Fibroblast of peridontal ligament (primary cell): ENCODE measurements at regions not wholly inside any gene's neighbourhood (a gene's known extent, or its start where the extent isn't known, plus 50 kb on each side); places are given as distances from the start of the nearest gene placed in this dataset.
"Not testable (repeated sequence)": the region's sequence is repeated elsewhere in the genome, so short reads cannot be mapped to it uniquely, and the experiment has no call there.

ENCODE experiments used
- DNase-seq: peaks from one replicate; pipeline ENCODE4 v3.0.0-alpha.2; 2010; ENCODE audit errors: extremely low read depth

GRCh38 chr20:28562510-28562898 is 2695.0 kb upstream of the DEFB115 start:
- DNase-seq = peak; percentile 78

- DNase-seq = peak; percentile 89
Observed at GRCh38 chr20:28562899-28563521, 2694.5 kb upstream of the DEFB115 start.

DNA sequence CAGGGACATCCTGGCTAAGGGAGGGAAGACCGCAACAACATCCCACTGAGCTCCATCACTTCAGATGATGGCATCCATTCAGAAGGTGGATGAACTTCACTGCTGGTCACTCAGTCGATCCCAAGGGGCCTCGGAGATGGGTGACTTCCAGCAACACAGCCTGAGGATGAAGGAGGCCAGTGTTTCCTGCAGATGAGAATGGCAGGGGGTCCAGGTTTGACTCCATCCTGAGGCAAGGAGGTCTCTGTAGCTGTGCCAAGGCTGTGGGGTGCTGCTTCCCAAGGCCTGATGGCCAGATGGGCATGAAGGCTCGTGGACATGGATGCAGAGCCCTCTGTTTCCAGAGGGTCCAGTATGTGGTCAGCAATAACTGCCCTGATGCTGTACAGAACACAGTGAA is 2693.4 kb upstream of the DEFB115 start:
- not testable (repeated sequence) for DNase-seq

DNA sequence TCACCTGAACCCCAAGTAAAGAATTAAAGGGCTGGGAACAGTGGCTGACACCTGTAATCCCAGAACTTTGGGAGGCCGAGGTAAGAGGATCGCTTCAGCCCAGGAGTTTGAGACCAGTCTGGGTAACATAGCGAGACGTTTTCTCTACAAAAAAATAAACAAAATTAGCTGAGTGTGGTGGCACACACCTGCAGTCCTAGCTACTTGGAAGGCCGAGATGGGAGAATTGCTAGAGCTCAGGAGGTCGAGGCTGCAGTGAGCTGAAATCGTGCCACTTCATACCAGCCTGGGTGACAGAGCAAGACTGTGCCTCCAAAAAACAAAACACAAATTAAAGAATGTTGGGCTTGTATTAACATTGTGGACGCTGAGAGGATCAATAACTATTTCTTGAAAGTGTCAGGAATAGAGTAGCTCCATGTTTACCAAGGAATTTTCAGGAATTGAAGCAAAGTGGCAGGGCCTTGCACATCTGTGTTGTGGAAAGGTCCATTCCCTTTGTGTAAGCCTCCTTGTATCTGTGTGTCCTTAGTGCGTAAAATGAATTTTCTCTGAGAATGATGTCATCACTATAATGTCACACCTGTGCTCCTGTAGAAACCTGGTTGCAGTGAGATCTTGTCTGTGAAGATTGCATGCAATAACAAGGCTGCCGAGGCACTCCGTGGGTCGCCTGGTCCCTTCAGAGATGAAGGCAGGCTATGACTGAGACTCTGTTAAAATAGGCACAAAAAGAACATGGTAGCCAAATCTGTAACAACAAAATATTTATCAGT is 2692.6 kb upstream of the DEFB115 start:
- DNase-seq = not testable (repeated sequence)

DNA sequence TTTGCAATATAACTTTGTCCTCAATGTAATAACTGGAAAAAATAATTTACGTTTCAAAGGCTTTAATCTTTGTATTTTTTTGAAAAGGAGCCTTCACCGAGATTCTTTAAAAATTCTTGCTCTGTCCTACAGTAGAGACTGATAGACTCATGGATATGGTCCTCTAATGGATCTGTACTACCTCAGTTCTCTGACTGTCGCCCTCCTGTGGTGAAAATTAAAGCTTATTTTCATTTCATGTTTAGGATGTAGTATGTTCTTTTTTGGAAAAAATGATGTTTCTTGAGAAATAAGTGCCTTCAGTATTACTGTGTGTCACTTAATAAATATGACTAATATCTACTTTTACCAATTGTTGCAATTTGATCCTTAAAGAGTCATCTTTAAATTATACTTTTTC is 2681.5 kb upstream of the DEFB115 start:
- DNase-seq = not testable (repeated sequence)

DNA sequence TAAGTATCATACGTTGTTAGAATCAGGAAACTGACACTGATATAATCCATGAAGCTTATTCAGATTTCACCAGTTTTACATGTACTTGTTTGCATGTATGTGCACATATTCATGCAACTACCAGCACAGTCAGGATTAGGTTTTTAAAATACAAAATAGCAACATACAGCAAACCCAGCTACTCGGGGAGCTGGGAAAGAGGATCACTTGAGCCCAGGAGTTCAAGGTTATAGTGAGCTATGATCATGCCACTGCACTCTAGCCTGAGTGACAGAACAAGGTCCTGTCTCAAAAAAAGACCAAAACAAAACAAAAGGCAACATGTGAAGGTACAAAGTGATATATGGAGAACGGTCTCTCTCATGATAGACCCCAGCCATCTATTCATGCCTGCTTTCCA is 2665.8 kb upstream of the DEFB115 start:
- DNase-seq = not testable (repeated sequence)

DNA sequence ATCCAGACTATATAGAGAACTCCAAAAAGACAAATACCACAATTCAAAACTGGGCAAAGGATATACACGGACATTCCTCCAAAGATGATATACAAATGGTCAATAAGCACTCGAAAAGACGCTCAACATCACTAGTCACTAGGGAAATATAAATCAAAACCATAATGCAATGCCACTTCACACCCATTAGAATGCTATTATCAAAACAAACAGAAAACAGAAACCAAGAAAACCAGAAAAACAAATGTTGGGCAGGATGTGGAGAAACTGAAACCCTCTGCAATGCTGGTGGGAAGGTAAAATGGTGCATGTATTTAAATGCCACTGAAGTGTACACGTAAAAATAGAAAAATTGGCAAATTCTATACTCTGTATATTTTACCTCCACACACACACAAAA is 2664.1 kb upstream of the DEFB115 start:
- DNase-seq = not testable (repeated sequence)

- DNase-seq = not testable (repeated sequence)
Observed at GRCh38 chr20:28594476-28594875, 2663.0 kb upstream of the DEFB115 start.

- not testable (repeated sequence) for DNase-seq
Observed at GRCh38 chr20:28602006-28602402, 2655.5 kb upstream of the DEFB115 start.

DNA sequence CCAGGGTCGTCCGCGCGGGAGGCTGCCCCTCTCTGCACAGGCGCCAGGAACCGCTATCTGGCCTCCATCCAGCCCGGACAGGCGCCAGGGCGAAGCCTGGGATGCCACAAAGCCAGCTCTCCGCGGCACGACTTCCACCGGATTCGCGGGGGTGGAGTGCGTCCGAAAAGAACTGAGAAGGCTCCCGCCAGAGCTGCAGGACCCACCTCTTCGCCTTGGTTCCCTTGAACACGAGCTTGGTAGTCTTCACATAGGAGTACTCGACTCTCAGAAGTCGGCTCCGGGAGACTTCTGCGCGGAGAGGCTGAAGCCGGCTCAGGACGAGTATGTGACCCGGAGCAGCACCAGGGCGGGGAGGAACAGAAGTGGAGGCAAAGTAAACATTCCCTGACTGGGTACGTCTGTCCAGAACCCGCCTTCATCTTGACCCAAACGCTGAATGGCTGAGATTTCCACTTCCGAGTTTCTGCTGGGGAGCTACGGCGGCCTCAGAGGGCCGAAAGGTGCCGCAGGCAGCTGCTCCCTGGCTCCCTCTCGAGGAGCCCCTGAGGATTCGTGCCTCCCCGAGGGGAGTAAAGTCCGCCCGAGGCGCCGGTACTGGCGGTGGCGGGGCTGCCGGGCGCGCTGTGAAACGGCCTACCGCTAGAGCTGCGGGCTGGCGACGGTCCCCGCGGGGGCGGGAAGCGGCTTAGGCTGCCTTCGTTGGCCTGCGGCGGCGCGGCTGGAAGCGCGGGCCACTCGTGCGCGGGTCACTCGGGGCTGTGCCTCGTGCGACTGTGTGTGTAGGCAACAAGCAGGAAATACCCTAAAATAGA is 2654.9 kb upstream of the DEFB115 start:
- DNase-seq = peak; percentile 90

DNA sequence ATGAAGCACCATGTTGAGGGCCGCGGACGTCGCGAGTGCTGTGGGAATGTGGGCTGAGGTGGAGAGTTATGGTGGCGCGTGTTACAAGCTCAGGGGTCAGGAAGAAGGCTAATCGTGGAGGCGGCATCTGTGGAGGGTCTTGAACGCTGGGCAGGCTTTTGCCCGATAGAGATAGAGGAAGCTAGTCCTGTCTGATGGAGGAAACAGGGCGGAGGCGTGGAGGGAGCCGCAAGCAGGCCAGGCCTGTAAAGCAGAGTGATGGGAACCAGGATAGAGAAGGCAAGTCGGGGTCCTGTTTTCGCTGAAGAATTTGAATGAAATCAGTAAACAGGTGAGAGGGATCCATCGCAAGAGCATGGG is 2654.3 kb upstream of the DEFB115 start:
- peak; percentile 1 for DNase-seq

DNA sequence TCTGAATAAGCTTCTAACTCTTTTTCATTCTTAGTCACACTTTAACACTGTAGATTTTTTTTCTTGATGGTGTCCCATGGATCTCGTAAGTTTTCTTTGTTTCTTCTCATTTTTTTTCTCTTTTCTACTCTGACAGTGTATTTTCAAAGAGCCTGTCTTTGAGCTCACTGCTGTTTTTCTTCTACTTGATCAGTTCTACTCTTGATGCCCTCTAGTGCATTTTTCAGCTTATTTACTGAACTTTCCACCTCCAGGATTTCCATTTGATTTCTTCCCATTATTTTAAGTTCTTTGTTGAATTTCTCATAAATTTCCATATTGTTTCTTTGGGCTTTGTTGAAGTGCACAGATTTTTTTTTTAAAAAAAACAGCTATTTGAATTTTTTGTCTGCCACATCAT is 2641.1 kb upstream of the DEFB115 start:
- no peak for DNase-seq

GRCh38 chr20:28619956-28620651 is 2637.4 kb upstream of the DEFB115 start:
- not testable (repeated sequence) for DNase-seq

- DNase-seq = not testable (repeated sequence)
Observed at GRCh38 chr20:28625112-28625511, 2632.4 kb upstream of the DEFB115 start.

GRCh38 chr20:28640831-28641230 is 2616.6 kb upstream of the DEFB115 start:
- DNase-seq = not testable (repeated sequence)
